Colonic mucosa (tissue), 4 donors: ENCODE measurements at regions not wholly inside any gene's neighbourhood (a gene's known extent, or its start where the extent isn't known, plus 50 kb on each side); places are given as distances from the start of the nearest gene placed in this dataset.
A peak's percentile ranks its signal among the peaks of the same experiment; 100 is the strongest.
"Not testable (repeated sequence)": the region's sequence is repeated elsewhere in the genome, so short reads cannot be mapped to it uniquely, and the experiment has no call there.

ENCODE experiments used
- DNase-seq: peaks from one replicate; pipeline ENCODE4 v3.0.0-alpha.2; 2020
- H3K27ac ChIP-seq: fragments of 200-600 bp; one replicate; pipeline ENCODE4 v1.8.0; 2021
- H3K27me3 ChIP-seq: fragments of 200-600 bp; one replicate; pipeline ENCODE4 v1.8.0; 2021
- H3K36me3 ChIP-seq: fragments of 200-600 bp; one replicate; pipeline ENCODE4 v1.8.0; 2021
- H3K4me1 ChIP-seq: fragments of 200-600 bp; one replicate; pipeline ENCODE4 v1.8.0; 2021; ENCODE audit warnings: mild to moderate bottlenecking
- H3K4me3 ChIP-seq: fragments of 200-600 bp; one replicate; pipeline ENCODE4 v1.8.0; 2021
- H3K9ac ChIP-seq, 2 donors: one replicate each; pipeline ENCODE4 v1.7.0; 2013; ENCODE audit warnings: control low read depth in 2 of 2, low read depth in 2 of 2, low read length in 2 of 2
- H3K9me3 ChIP-seq: fragments of 200-600 bp; one replicate; pipeline ENCODE4 v1.8.0; 2021
- CTCF ChIP-seq: fragments of 200-600 bp; IDR thresholded peaks from one replicate; pipeline ENCODE4 v1.8.0; 2022; ENCODE audit warnings: antibody characterized with exemption, mild to moderate bottlenecking
- intact Hi-C: fragments of 100-400 bp; cut with DNase I; formaldehyde crosslinking; loops from one replicate; pipeline ENCODE4 v1.14.1; 2022
- donor health status: healthy.
- donor health status: DM: no; HTN: no; CAD: no.
- donor health status: DM: no; HTN: no; CAD: no.

GRCh38 chr16:88260881-88261665, 121.7 kb upstream of the ZNF469 start:
- H3K9ac ChIP-seq, H3K27ac ChIP-seq, H3K36me3 ChIP-seq, DNase-seq, H3K9me3 ChIP-seq, H3K4me1 ChIP-seq, intact Hi-C loops, H3K27me3 ChIP-seq, H3K4me3 ChIP-seq: not testable (repeated sequence)

- H3K4me3 ChIP-seq, H3K4me1 ChIP-seq, DNase-seq, H3K27me3 ChIP-seq, H3K36me3 ChIP-seq, H3K27ac ChIP-seq, H3K9me3 ChIP-seq, intact Hi-C loops: not testable (repeated sequence)
- H3K9ac ChIP-seq = peak overlapping the region in 1 of 2 donors; percentile 24
These were observed 120.7 kb upstream of the ZNF469 start for GRCh38 chr16:88261814-88262605.

- intact Hi-C loops, H3K36me3 ChIP-seq, H3K9me3 ChIP-seq, H3K27me3 ChIP-seq, H3K4me3 ChIP-seq, H3K9ac ChIP-seq, H3K4me1 ChIP-seq, H3K27ac ChIP-seq: not testable (repeated sequence)
- DNase-seq = peak; percentile 47
These were observed 119.7 kb upstream of the ZNF469 start for GRCh38 chr16:88262858-88263563.

- H3K36me3 ChIP-seq, DNase-seq, intact Hi-C loops, H3K4me3 ChIP-seq, H3K27me3 ChIP-seq, H3K9me3 ChIP-seq, H3K27ac ChIP-seq, H3K9ac ChIP-seq, H3K4me1 ChIP-seq: not testable (repeated sequence)
These were observed 119.0 kb upstream of the ZNF469 start for GRCh38 chr16:88263681-88264287.

GRCh38 chr16:88264641-88265285, 118.0 kb upstream of the ZNF469 start:
- no peaks in the 10 kb centered on the region for H3K4me1 ChIP-seq
- no peak for TF ChIP-seq CTCF
- H3K9ac ChIP-seq = peak overlapping the region in 1 of 2 donors; percentile 60
- no peaks in the 10 kb centered on the region for H3K9me3 ChIP-seq
- intact Hi-C loops = no loop called here
- H3K36me3 ChIP-seq = no peaks in the 10 kb centered on the region
- DNase-seq = peak; percentile 95
- H3K27ac ChIP-seq = no peak overlapping the region
- no peak overlapping the region for H3K4me3 ChIP-seq
- no peaks in the 10 kb centered on the region for H3K27me3 ChIP-seq

GRCh38 chr16:88265286-88265938, 117.3 kb upstream of the ZNF469 start:
- H3K4me1 ChIP-seq, H3K4me3 ChIP-seq, intact Hi-C loops, H3K9me3 ChIP-seq, H3K27ac ChIP-seq, H3K36me3 ChIP-seq, H3K27me3 ChIP-seq, H3K9ac ChIP-seq, DNase-seq: not testable (repeated sequence)

GRCh38 chr16:88266036-88266435, 116.7 kb upstream of the ZNF469 start:
- H3K4me3 ChIP-seq, DNase-seq, H3K27me3 ChIP-seq, H3K4me1 ChIP-seq, H3K27ac ChIP-seq, H3K36me3 ChIP-seq, H3K9me3 ChIP-seq, H3K9ac ChIP-seq, intact Hi-C loops: not testable (repeated sequence)

GRCh38 chr16:88266935-88267551, 115.7 kb upstream of the ZNF469 start:
- H3K36me3 ChIP-seq, H3K27ac ChIP-seq, H3K27me3 ChIP-seq, H3K4me3 ChIP-seq, H3K4me1 ChIP-seq, H3K9me3 ChIP-seq, H3K9ac ChIP-seq, intact Hi-C loops, DNase-seq: not testable (repeated sequence)

- H3K27me3 ChIP-seq, H3K9ac ChIP-seq, H3K4me3 ChIP-seq, H3K27ac ChIP-seq, H3K9me3 ChIP-seq, intact Hi-C loops, H3K4me1 ChIP-seq, DNase-seq, H3K36me3 ChIP-seq: not testable (repeated sequence)
These were observed 114.4 kb upstream of the ZNF469 start for GRCh38 chr16:88268186-88268970.

- H3K9me3 ChIP-seq, H3K4me1 ChIP-seq, H3K4me3 ChIP-seq, H3K27ac ChIP-seq, H3K27me3 ChIP-seq, H3K36me3 ChIP-seq, H3K9ac ChIP-seq, DNase-seq, intact Hi-C loops: not testable (repeated sequence)
These were observed 112.5 kb upstream of the ZNF469 start for GRCh38 chr16:88270171-88270790.
